ENCODE measurements at regions not wholly inside any gene's neighbourhood (a gene's known extent, or its start where the extent isn't known, plus 50 kb on each side); places are given as distances from the start of the nearest gene placed in this dataset.

GRCh38 chr1:5495596-5496410 lies 496.4 kb downstream of the NPHP4 start:
- H3K27ac ChIP-seq (ENCODE audit: low read depth, low read length) = no peak overlapping the region
- RAD21 ChIA-PET (ENCODE audit: low non-redundant PET in 1 of 2, low total read pairs in 2 of 2, uncharacterized antibody in 2 of 2, unreplicated experiment in 2 of 2) = no interaction called here
- no peak for ATAC-seq
- no peaks in the 10 kb centered on the region for H3K36me3 ChIP-seq (ENCODE audit: control insufficient read depth in 1 of 2, insufficient read depth in 2 of 2, low read length in 2 of 2)
- H3K79me2 ChIP-seq (ENCODE audit: insufficient read depth, low read length) = no peaks in the 10 kb centered on the region
- no peaks in the 10 kb centered on the region for H4K20me1 ChIP-seq (ENCODE audit: insufficient read depth)
- H3K27me3 ChIP-seq (ENCODE audit: insufficient read depth, low read length) = peaks cover 61% of the 10 kb centered on the region
- no peaks in the 10 kb centered on the region for H3K9me3 ChIP-seq (ENCODE audit: control insufficient read depth in 1 of 2, insufficient read depth in 1 of 2, low read depth in 1 of 2, low read length in 2 of 2)
- no peaks in the 10 kb centered on the region for H3K4me1 ChIP-seq (ENCODE audit: control insufficient read depth in 1 of 2, insufficient read depth in 2 of 2, low read length in 2 of 2)
- no peak overlapping the region for H3K9ac ChIP-seq (ENCODE audit: low read length)
- intact Hi-C loops (cut with micrococcal nuclease) = no loop called here
- POLR2A ChIA-PET = no interaction called here
- no peak overlapping the region for H3K4me3 ChIP-seq (replicated peaks in 1 of 2; ENCODE audit: low read depth in 1 of 2, low read length in 2 of 2)
- DNase-seq (ENCODE audit: low read depth, low spot score) = no peak
- H3K9me2 ChIP-seq (ENCODE audit: insufficient read depth) = no peaks in the 10 kb centered on the region
- CTCF ChIA-PET = no interaction called here
- H2AFZ ChIP-seq (ENCODE audit: low read depth, low read length, poor library complexity, severe bottlenecking) = no peak overlapping the region
- TF ChIP-seq POLR2AphosphoS5 (IDR thresholded peaks at IDR 0.05; ENCODE audit: low read depth, low read length) = no peak
- TF ChIP-seq CTCF (IDR thresholded peaks at IDR 0.05 in 2 of 3, conservative IDR thresholded peaks at IDR 0.05 in 1 of 3; ENCODE audit: borderline replicate concordance in 1 of 3, insufficient read depth in 1 of 3, low read depth in 2 of 3, low read length in 2 of 3) = no peak
- TF ChIP-seq POLR2A (IDR thresholded peaks at IDR 0.05; ENCODE audit: borderline replicate concordance, extremely low read depth, insufficient read depth, insufficient read length) = no peak
- TF ChIP-seq ATF3 (IDR thresholded peaks at IDR 0.05) = no peak
- TF ChIP-seq YY1 (IDR thresholded peaks at IDR 0.05; ENCODE audit: extremely low read depth, insufficient replicate concordance, low read depth, low read length) = no peak
- TF ChIP-seq EZH2 (IDR thresholded peaks at IDR 0.05) = no peak
- no peak for TF ChIP-seq TCF7L2 (IDR thresholded peaks at IDR 0.05; ENCODE audit: borderline replicate concordance, extremely low read depth, insufficient read depth, insufficient read length)
- no peak for TF ChIP-seq SIN3A (IDR thresholded peaks at IDR 0.05; ENCODE audit: low read depth)
- TF ChIP-seq ZNF274 (IDR thresholded peaks at IDR 0.05; ENCODE audit: low read depth, low read length) = no peak
- no peak for TF ChIP-seq ZBTB33 (IDR thresholded peaks at IDR 0.05; ENCODE audit: extremely low read depth, insufficient replicate concordance, low read length)
- no peak for TF ChIP-seq SP1 (IDR thresholded peaks at IDR 0.05; ENCODE audit: low read depth)
- TF ChIP-seq ZFX (IDR thresholded peaks at IDR 0.05) = no peak
- H3K4me2 ChIP-seq (ENCODE audit: low read length) = no peak overlapping the region
- no TSS peak for BruUV-seq (replicated peaks)

All from HCT116 (cell line).